ENCODE measurements at regions not wholly inside any gene's neighbourhood (a gene's known extent, or its start where the extent isn't known, plus 50 kb on each side); places are given as distances from the start of the nearest gene placed in this dataset.
A peak's percentile ranks its signal among the peaks of the same experiment; 100 is the strongest.
"Not testable (repeated sequence)": the region's sequence is repeated elsewhere in the genome, so short reads cannot be mapped to it uniquely, and the experiment has no call there.

DNA sequence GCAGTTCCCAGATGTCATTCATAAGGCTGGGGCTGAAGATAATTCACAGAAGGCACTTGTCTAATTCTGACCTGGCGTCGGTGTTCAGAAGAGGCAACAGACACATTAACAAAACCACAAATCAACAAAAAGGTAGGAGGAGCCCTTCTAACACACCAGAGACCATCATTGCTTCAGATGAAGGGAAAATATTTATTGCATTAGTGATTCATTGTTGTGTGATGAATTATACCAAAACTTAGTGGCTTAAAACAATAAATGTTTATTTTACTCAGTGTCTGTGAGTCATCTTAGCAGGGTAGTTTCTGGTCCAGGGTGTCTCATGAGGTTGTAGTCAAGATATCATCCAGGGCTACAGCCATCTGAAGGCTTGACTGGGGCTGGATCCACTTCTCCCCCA, 91.3 kb upstream of the KIF2A start:
- ChIA-PET POLR2A (ENCODE audit: unreplicated experiment) (no interaction called here), CTCF (no interaction called here)
- no peak overlapping the region for H3K4me2 ChIP-seq
- no peaks in the 10 kb centered on the region for H3K4me1 ChIP-seq (replicated peaks; ENCODE audit: insufficient read depth)
- no peak overlapping the region for H2AFZ ChIP-seq
- no peaks in the 10 kb centered on the region for H3F3A ChIP-seq (ENCODE audit: insufficient read depth, low read depth)
- no peak overlapping the region for H3K27ac ChIP-seq
- no peaks in the 10 kb centered on the region for H3K36me3 ChIP-seq (ENCODE audit: low read depth)
- H3K9me2 ChIP-seq (ENCODE audit: insufficient read depth) = no peaks in the 10 kb centered on the region
- no peak overlapping the region for H3K4me3 ChIP-seq
- H3K27me3 ChIP-seq (ENCODE audit: insufficient read depth, low read depth) = peaks cover 44% of the 10 kb centered on the region; the same call in 1 of the 2 replicates
- DNase-seq = peak in 1 of 2 experiments; percentile 43
- H4K20me1 ChIP-seq (ENCODE audit: insufficient read depth) = no peaks in the 10 kb centered on the region
- intact Hi-C loops (cut with micrococcal nuclease; ENCODE audit: unreplicated experiment) = no loop called here
- no peaks in the 10 kb centered on the region; the same call in 1 of the 2 replicates for H3K9me3 ChIP-seq (ENCODE audit: insufficient read depth, low read depth)
- no peaks in the 10 kb centered on the region for H3K79me2 ChIP-seq (ENCODE audit: low read depth)
- TF ChIP-seq EZH2 (IDR thresholded peaks at IDR 0.05; ENCODE audit: low read depth) = no peak
- TF ChIP-seq, protein P1, sequence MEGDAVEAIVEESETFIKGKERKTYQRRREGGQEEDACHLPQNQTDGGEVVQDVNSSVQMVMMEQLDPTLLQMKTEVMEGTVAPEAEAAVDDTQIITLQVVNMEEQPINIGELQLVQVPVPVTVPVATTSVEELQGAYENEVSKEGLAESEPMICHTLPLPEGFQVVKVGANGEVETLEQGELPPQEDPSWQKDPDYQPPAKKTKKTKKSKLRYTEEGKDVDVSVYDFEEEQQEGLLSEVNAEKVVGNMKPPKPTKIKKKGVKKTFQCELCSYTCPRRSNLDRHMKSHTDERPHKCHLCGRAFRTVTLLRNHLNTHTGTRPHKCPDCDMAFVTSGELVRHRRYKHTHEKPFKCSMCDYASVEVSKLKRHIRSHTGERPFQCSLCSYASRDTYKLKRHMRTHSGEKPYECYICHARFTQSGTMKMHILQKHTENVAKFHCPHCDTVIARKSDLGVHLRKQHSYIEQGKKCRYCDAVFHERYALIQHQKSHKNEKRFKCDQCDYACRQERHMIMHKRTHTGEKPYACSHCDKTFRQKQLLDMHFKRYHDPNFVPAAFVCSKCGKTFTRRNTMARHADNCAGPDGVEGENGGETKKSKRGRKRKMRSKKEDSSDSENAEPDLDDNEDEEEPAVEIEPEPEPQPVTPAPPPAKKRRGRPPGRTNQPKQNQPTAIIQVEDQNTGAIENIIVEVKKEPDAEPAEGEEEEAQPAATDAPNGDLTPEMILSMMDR (conservative IDR thresholded peaks at IDR 0.05) = no peak
- BruUV-seq (replicated peaks) = no TSS peak

DNA sequence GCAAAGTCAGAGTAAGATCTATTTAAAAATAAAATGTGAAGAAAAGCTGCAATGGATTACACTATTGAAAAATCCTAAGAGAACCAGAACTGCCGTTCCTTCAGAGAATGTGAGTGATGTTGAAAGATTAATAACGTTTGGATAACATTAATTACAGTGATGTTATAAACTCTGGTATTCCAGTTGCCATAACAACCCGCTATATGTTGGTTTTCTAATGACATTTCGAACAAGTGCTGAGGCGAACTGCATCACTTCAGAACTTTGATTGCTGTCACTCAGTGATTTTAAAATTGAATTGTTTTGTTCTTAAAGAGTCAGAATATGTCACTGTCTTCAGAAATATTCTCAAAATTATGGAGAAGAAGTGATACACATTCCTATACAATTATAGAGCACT, 89.4 kb upstream of the KIF2A start:
- H3K27ac ChIP-seq; POLR2A ChIA-PET (ENCODE audit: unreplicated experiment); H3K4me1 ChIP-seq (replicated peaks; ENCODE audit: insufficient read depth); H4K20me1 ChIP-seq (ENCODE audit: insufficient read depth); H3K4me2 ChIP-seq; BruUV-seq (replicated peaks); H3K9me2 ChIP-seq (ENCODE audit: insufficient read depth); intact Hi-C loops (cut with micrococcal nuclease; ENCODE audit: unreplicated experiment); CTCF ChIA-PET; H3K36me3 ChIP-seq (ENCODE audit: low read depth); H3F3A ChIP-seq (ENCODE audit: insufficient read depth, low read depth); H3K9me3 ChIP-seq (ENCODE audit: insufficient read depth, low read depth); H2AFZ ChIP-seq; H3K4me3 ChIP-seq; H3K79me2 ChIP-seq (ENCODE audit: low read depth); DNase-seq: not testable (repeated sequence)
- peaks cover 25% of the 10 kb centered on the region; the same call in 1 of the 2 replicates for H3K27me3 ChIP-seq (ENCODE audit: insufficient read depth, low read depth)

DNA sequence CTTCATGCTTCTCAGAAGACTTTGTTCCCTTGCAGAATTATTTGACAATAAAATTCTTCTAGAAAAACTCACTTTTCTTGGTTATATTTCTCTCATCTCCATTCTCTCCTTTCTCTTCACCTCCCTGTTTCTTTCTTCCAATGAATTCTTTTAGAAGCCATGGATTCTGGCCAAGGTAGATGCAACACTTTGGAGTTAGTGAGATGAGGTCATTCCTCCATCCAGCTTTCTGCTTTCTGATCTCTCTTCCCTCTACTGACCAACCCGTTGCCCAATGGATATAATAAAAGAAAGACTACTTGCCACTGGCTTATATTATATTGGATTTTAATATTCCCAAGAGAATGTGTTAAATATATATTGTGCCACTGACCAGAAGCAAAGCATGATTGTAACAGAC, 88.9 kb upstream of the KIF2A start:
- BruUV-seq (replicated peaks); H3K27ac ChIP-seq; DNase-seq; POLR2A ChIA-PET (ENCODE audit: unreplicated experiment); H3K4me1 ChIP-seq (replicated peaks; ENCODE audit: insufficient read depth); H3F3A ChIP-seq (ENCODE audit: insufficient read depth, low read depth); H3K79me2 ChIP-seq (ENCODE audit: low read depth); H3K4me2 ChIP-seq; H3K9me3 ChIP-seq (ENCODE audit: insufficient read depth, low read depth); H3K4me3 ChIP-seq; H3K36me3 ChIP-seq (ENCODE audit: low read depth); H3K9me2 ChIP-seq (ENCODE audit: insufficient read depth); H2AFZ ChIP-seq; CTCF ChIA-PET; intact Hi-C loops (cut with micrococcal nuclease; ENCODE audit: unreplicated experiment); H4K20me1 ChIP-seq (ENCODE audit: insufficient read depth): not testable (repeated sequence)
- H3K27me3 ChIP-seq (ENCODE audit: insufficient read depth, low read depth) = peaks cover 20% of the 10 kb centered on the region; the same call in 1 of the 2 replicates

DNA sequence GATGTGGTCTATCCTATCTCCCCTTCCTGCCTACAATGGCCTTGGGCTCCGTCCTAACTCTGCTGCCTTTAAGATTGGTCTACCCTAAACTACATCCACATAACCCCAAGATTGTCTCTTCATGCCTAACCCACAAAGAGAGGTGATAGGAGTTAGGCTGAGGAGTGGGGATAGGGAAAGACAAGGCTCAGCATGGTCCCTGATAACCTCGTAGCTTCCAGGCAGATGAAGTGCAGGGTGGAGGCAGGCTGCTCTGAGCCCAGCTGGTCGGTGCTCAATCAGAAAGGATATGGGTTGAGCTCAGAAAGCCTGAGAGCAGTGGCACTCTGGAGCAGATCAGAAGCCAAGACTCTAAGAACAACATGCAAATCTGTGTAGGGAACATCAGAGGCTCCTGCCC, 87.1 kb upstream of the KIF2A start:
- intact Hi-C loops (cut with micrococcal nuclease; ENCODE audit: unreplicated experiment); BruUV-seq (replicated peaks): not testable (repeated sequence)

DNA sequence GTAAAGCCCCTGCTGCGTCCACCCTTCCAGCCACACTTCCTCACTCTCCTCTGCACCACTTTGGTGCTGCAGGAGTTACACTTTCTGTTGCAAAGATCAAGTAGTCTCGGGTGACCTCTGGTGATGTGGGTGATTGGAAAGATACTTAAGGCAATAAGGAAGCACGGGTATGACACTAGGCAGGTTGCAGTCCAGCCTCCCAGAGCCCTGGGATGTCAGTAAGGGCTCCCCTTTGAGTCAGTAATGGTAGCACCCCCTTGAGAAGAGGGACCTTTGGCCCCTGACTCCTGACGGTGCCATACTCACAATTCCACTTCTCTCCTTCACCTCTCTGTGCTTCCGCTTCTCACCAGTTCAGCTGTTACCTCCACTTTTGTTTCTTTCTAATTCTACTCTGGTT, 84.1 kb upstream of the KIF2A start:
- H3K27ac ChIP-seq; H3K4me2 ChIP-seq; H3K9me2 ChIP-seq (ENCODE audit: insufficient read depth); H3K9me3 ChIP-seq (ENCODE audit: insufficient read depth, low read depth); H3K4me3 ChIP-seq; H4K20me1 ChIP-seq (ENCODE audit: insufficient read depth); H3K4me1 ChIP-seq (replicated peaks; ENCODE audit: insufficient read depth); H3K27me3 ChIP-seq (ENCODE audit: insufficient read depth, low read depth); POLR2A ChIA-PET (ENCODE audit: unreplicated experiment); H2AFZ ChIP-seq; DNase-seq; H3K36me3 ChIP-seq (ENCODE audit: low read depth); BruUV-seq (replicated peaks); CTCF ChIA-PET; H3F3A ChIP-seq (ENCODE audit: insufficient read depth, low read depth); H3K79me2 ChIP-seq (ENCODE audit: low read depth): not testable (repeated sequence)
- intact Hi-C loops (cut with micrococcal nuclease; ENCODE audit: unreplicated experiment) = loop anchor here (10.0 kb wide), 2 partner anchors 553 to 1267 kb away; no protein-coding TSS in a partner anchor

More for the DNA sequence above, 87.1 kb upstream of the KIF2A start:
- H3K79me2 ChIP-seq (ENCODE audit: low read depth); H3K27me3 ChIP-seq (ENCODE audit: insufficient read depth, low read depth); H3K4me3 ChIP-seq; POLR2A ChIA-PET (ENCODE audit: unreplicated experiment); CTCF ChIA-PET; H3K36me3 ChIP-seq (ENCODE audit: low read depth); H3K4me2 ChIP-seq; H3K4me1 ChIP-seq (replicated peaks; ENCODE audit: insufficient read depth); H2AFZ ChIP-seq; H3K27ac ChIP-seq; H3F3A ChIP-seq (ENCODE audit: insufficient read depth, low read depth); H4K20me1 ChIP-seq (ENCODE audit: insufficient read depth); DNase-seq; H3K9me2 ChIP-seq (ENCODE audit: insufficient read depth); H3K9me3 ChIP-seq (ENCODE audit: insufficient read depth, low read depth): not testable (repeated sequence)

DNA sequence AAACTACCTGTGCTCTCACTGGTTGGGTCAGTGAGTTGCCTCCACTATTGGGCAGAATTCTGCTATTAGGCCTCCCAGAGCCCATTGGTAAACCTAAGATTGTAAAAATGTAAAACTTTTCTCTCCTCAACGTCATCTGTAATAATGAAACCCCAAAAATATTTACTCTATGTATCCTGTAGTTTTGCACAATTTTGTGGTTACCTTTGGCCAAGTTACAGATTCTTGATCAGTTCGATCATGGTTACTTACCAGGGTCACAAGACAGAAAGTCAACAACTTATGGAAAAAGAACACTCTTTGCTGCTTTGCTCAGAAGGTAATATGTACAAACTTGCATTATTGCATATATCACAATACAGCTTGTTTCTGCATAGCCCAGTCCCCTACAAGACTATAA, 83.7 kb upstream of the KIF2A start:
- H3K4me2 ChIP-seq; H3F3A ChIP-seq (ENCODE audit: insufficient read depth, low read depth); H3K9me2 ChIP-seq (ENCODE audit: insufficient read depth); H3K27me3 ChIP-seq (ENCODE audit: insufficient read depth, low read depth); H4K20me1 ChIP-seq (ENCODE audit: insufficient read depth); H2AFZ ChIP-seq; H3K9me3 ChIP-seq (ENCODE audit: insufficient read depth, low read depth); H3K4me3 ChIP-seq; H3K4me1 ChIP-seq (replicated peaks; ENCODE audit: insufficient read depth); DNase-seq; H3K27ac ChIP-seq; BruUV-seq (replicated peaks); CTCF ChIA-PET; H3K36me3 ChIP-seq (ENCODE audit: low read depth); POLR2A ChIA-PET (ENCODE audit: unreplicated experiment); H3K79me2 ChIP-seq (ENCODE audit: low read depth): not testable (repeated sequence)
- intact Hi-C loops (cut with micrococcal nuclease; ENCODE audit: unreplicated experiment) = loop anchor here (10.0 kb wide), 2 partner anchors 552 to 1268 kb away; no protein-coding TSS in a partner anchor
